ENCODE measurements at regions not wholly inside any gene's neighbourhood (a gene's known extent, or its start where the extent isn't known, plus 50 kb on each side); places are given as distances from the start of the nearest gene placed in this dataset.

DNA sequence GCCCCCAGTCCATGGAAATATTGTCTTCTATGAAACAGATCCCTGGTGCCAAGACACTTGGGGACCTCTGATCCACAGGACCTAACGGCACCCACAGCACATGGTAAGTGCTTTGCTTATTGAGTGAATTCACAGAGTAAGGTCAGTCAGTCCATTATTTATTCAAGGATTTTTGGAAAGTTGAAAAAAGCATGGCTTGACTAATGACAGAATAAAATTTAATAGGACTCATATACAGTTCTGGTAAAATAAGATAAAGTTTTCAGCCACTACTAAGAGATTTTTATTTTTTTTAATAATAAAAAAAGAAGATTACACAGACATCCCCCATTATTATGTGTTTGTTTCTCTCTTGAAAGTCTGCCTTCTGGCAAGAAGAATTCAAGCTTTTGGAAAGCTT, 490.6 kb upstream of the HS3ST1 start:
- H3K4me3 ChIP-seq, result no peak overlapping the region
- H3K36me3 ChIP-seq (ENCODE audit: low read depth), result no peaks in the 10 kb centered on the region
- BruUV-seq (replicated peaks), result no TSS peak
- no peaks in the 10 kb centered on the region for H3F3A ChIP-seq (ENCODE audit: insufficient read depth, low read depth)
- H3K79me2 ChIP-seq (ENCODE audit: low read depth), result no peaks in the 10 kb centered on the region
- H3K4me2 ChIP-seq, result no peak overlapping the region
- no peaks in the 10 kb centered on the region for H3K4me1 ChIP-seq (replicated peaks; ENCODE audit: insufficient read depth)
- H3K27me3 ChIP-seq (ENCODE audit: insufficient read depth, low read depth), result no peaks in the 10 kb centered on the region
- no peak for DNase-seq
- no peaks in the 10 kb centered on the region for H4K20me1 ChIP-seq (ENCODE audit: insufficient read depth)
- intact Hi-C loops (cut with micrococcal nuclease; ENCODE audit: unreplicated experiment), result no loop called here
- H2AFZ ChIP-seq, result no peak overlapping the region
- no peaks in the 10 kb centered on the region for H3K9me2 ChIP-seq (ENCODE audit: insufficient read depth)
- ChIA-PET CTCF (no interaction called here), POLR2A (ENCODE audit: unreplicated experiment) (no interaction called here)
- H3K9me3 ChIP-seq (ENCODE audit: insufficient read depth, low read depth), result no peaks in the 10 kb centered on the region
- TF ChIP-seq, protein P1, sequence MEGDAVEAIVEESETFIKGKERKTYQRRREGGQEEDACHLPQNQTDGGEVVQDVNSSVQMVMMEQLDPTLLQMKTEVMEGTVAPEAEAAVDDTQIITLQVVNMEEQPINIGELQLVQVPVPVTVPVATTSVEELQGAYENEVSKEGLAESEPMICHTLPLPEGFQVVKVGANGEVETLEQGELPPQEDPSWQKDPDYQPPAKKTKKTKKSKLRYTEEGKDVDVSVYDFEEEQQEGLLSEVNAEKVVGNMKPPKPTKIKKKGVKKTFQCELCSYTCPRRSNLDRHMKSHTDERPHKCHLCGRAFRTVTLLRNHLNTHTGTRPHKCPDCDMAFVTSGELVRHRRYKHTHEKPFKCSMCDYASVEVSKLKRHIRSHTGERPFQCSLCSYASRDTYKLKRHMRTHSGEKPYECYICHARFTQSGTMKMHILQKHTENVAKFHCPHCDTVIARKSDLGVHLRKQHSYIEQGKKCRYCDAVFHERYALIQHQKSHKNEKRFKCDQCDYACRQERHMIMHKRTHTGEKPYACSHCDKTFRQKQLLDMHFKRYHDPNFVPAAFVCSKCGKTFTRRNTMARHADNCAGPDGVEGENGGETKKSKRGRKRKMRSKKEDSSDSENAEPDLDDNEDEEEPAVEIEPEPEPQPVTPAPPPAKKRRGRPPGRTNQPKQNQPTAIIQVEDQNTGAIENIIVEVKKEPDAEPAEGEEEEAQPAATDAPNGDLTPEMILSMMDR (conservative IDR thresholded peaks at IDR 0.05), result no peak
- no peak for TF ChIP-seq EZH2 (IDR thresholded peaks at IDR 0.05; ENCODE audit: low read depth)
- no peak overlapping the region for H3K27ac ChIP-seq

DNA sequence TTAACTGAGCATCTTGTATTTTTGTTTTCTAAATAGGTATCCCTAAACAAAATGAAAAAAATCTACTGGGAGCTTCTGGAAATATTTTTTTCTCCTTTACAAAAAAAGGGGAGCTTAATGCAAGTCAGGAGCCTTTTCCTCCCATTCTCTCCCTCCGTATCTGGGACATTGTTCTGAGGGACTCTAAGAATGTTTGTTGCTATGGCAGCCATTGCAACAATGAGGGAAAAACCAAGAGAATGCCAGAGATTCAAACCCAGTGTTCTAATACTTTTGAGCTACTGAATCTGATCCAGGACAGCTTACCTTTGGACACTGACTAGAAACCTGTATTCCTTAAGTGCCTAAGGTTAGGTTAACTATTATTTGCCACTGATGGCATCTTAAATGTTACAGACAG, 485.7 kb upstream of the HS3ST1 start:
- intact Hi-C loops (cut with micrococcal nuclease; ENCODE audit: unreplicated experiment), result no loop called here
- ChIA-PET POLR2A (ENCODE audit: unreplicated experiment) (no interaction called here), CTCF (no interaction called here)
- no peaks in the 10 kb centered on the region for H3K79me2 ChIP-seq (ENCODE audit: low read depth)
- BruUV-seq (replicated peaks), result no TSS peak
- no peak overlapping the region for H3K4me2 ChIP-seq
- H3K27ac ChIP-seq, result no peak overlapping the region
- H2AFZ ChIP-seq, result no peak overlapping the region
- H3K9me2 ChIP-seq (ENCODE audit: insufficient read depth), result no peaks in the 10 kb centered on the region
- H3K27me3 ChIP-seq (ENCODE audit: insufficient read depth, low read depth), result no peaks in the 10 kb centered on the region
- H3K36me3 ChIP-seq (ENCODE audit: low read depth), result no peaks in the 10 kb centered on the region
- H3K4me3 ChIP-seq, result no peak overlapping the region
- H3K4me1 ChIP-seq (replicated peaks; ENCODE audit: insufficient read depth), result no peaks in the 10 kb centered on the region
- no peaks in the 10 kb centered on the region for H4K20me1 ChIP-seq (ENCODE audit: insufficient read depth)
- no peak for DNase-seq
- no peaks in the 10 kb centered on the region for H3F3A ChIP-seq (ENCODE audit: insufficient read depth, low read depth)
- TF ChIP-seq EZH2 (IDR thresholded peaks at IDR 0.05; ENCODE audit: low read depth), result no peak
- TF ChIP-seq, protein P1 (conservative IDR thresholded peaks at IDR 0.05), result no peak
- no peaks in the 10 kb centered on the region for H3K9me3 ChIP-seq (ENCODE audit: insufficient read depth, low read depth)

DNA sequence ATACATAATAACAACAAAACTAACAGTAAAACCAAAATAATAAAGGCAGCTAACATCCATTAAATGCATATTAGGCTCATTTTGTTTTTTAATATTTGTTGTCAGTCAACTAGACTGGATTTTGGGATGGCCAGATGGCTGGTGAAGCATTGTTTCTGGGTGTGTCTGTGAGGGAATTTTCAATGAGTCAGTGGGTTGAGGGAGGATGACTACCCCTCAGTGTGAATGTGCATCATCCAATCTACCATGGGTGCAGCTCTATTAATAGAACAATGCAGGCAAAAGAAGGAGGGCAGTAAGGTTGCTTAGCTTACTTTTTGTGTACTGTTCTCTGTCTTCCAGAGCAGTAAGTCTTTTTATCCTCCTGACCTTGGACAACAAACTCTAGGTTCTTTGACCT, 484.2 kb upstream of the HS3ST1 start:
- intact Hi-C loops (cut with micrococcal nuclease; ENCODE audit: unreplicated experiment), result no loop called here
- DNase-seq, result no peak
- Histone ChIP-seq H3K9me3 (ENCODE audit: insufficient read depth, low read depth) (no peaks in the 10 kb centered on the region), H3K36me3 (ENCODE audit: low read depth) (no peaks in the 10 kb centered on the region), H3K79me2 (ENCODE audit: low read depth) (no peaks in the 10 kb centered on the region), H3K9me2 (ENCODE audit: insufficient read depth) (no peaks in the 10 kb centered on the region), H3K27me3 (ENCODE audit: insufficient read depth, low read depth) (no peaks in the 10 kb centered on the region), H3K4me3 (no peak overlapping the region), H3K4me2 (no peak overlapping the region), H3F3A (ENCODE audit: insufficient read depth, low read depth) (no peaks in the 10 kb centered on the region), H2AFZ (no peak overlapping the region), H3K27ac (no peak overlapping the region), H4K20me1 (ENCODE audit: insufficient read depth) (no peaks in the 10 kb centered on the region), H3K4me1 (replicated peaks; ENCODE audit: insufficient read depth) (no peaks in the 10 kb centered on the region)
- ChIA-PET CTCF (no interaction called here), POLR2A (ENCODE audit: unreplicated experiment) (no interaction called here)
- TF ChIP-seq EZH2 (IDR thresholded peaks at IDR 0.05; ENCODE audit: low read depth), result no peak
- TF ChIP-seq, protein P1 (conservative IDR thresholded peaks at IDR 0.05), result no peak
- no TSS peak for BruUV-seq (replicated peaks)

All from PC-9 (cell line).